ENCODE measurements at regions not wholly inside any gene's neighbourhood (a gene's known extent, or its start where the extent isn't known, plus 50 kb on each side); places are given as distances from the start of the nearest gene placed in this dataset.

- no peak overlapping the region for H3K4me2 ChIP-seq (ENCODE audit: unreplicated experiment)
- no peaks in the 10 kb centered on the region for H3K9me3 ChIP-seq (ENCODE audit: low read depth)
- WGBS, 2 experiments (ENCODE audit: low coverage in 1 of 2, low lambda C conversion rate in 2 of 2, missing lambda C conversion rate in 2 of 2), result 96 to 98% methylated on average over 23 to 25 of the region's 25 CpGs
- no peak overlapping the region for H3K9ac ChIP-seq
- no peak overlapping the region for H3K4me3 ChIP-seq
- no peaks in the 10 kb centered on the region for H4K20me1 ChIP-seq (ENCODE audit: insufficient read depth)
- DNase-seq, result no peak
- H3K27me3 ChIP-seq (replicated peaks; ENCODE audit: insufficient read depth), result no peaks in the 10 kb centered on the region
- no peaks in the 10 kb centered on the region for H3K4me1 ChIP-seq (ENCODE audit: insufficient read depth)
- H3K79me2 ChIP-seq (ENCODE audit: insufficient read depth), result no peaks in the 10 kb centered on the region
- no peaks in the 10 kb centered on the region for H3K9me2 ChIP-seq (ENCODE audit: insufficient read depth)
- H2AFZ ChIP-seq, result no peak overlapping the region
- H3K27ac ChIP-seq, result no peak overlapping the region
- in situ Hi-C loops (cut with MboI), result no loop called here
- TF ChIP-seq EZH2 (IDR thresholded peaks at IDR 0.05; ENCODE audit: insufficient read depth, poor library complexity, severe bottlenecking) (no peak), EZH2phosphoT487 (IDR thresholded peaks at IDR 0.05; ENCODE audit: insufficient read depth, low read depth) (no peak)
- H3K36me3 ChIP-seq (ENCODE audit: low read depth), result no peaks in the 10 kb centered on the region
- H3F3A ChIP-seq (ENCODE audit: insufficient read depth), result no peaks in the 10 kb centered on the region
Observed at GRCh38 chr16:85428899-85429775, 184.0 kb upstream of the GSE1 start.

GRCh38 chr16:85429776-85430522 is 183.2 kb upstream of the GSE1 start:
- Histone ChIP-seq H4K20me1 (ENCODE audit: insufficient read depth) (no peaks in the 10 kb centered on the region), H3K9ac (no peak overlapping the region), H3K9me2 (ENCODE audit: insufficient read depth) (no peaks in the 10 kb centered on the region), H3K4me3 (no peak overlapping the region), H3F3A (ENCODE audit: insufficient read depth) (no peaks in the 10 kb centered on the region), H3K79me2 (ENCODE audit: insufficient read depth) (0 out of 2 replicates have a peak, but pooled peaks cover 6% of the 10 kb centered on the region), H3K36me3 (ENCODE audit: low read depth) (no peaks in the 10 kb centered on the region), H3K27ac (no peak overlapping the region), H2AFZ (no peak overlapping the region), H3K4me2 (ENCODE audit: unreplicated experiment) (no peak overlapping the region), H3K27me3 (replicated peaks; ENCODE audit: insufficient read depth) (no peaks in the 10 kb centered on the region), H3K4me1 (ENCODE audit: insufficient read depth) (no peaks in the 10 kb centered on the region), H3K9me3 (ENCODE audit: low read depth) (no peaks in the 10 kb centered on the region)
- TF ChIP-seq EZH2 (IDR thresholded peaks at IDR 0.05; ENCODE audit: insufficient read depth, poor library complexity, severe bottlenecking) (no peak), EZH2phosphoT487 (IDR thresholded peaks at IDR 0.05; ENCODE audit: insufficient read depth, low read depth) (no peak)
- DNase-seq, result no peak
- 94% methylated on average over 18 of the region's 18 CpGs for WGBS, 2 experiments (ENCODE audit: low coverage in 1 of 2, low lambda C conversion rate in 2 of 2, missing lambda C conversion rate in 2 of 2)
- in situ Hi-C loops (cut with MboI), result no loop called here

- Histone ChIP-seq H2AFZ (no peak overlapping the region), H3K27me3 (replicated peaks; ENCODE audit: insufficient read depth) (no peaks in the 10 kb centered on the region), H3K4me1 (ENCODE audit: insufficient read depth) (no peaks in the 10 kb centered on the region), H3K9ac (no peak overlapping the region), H3K36me3 (ENCODE audit: low read depth) (no peaks in the 10 kb centered on the region), H4K20me1 (ENCODE audit: insufficient read depth) (no peaks in the 10 kb centered on the region), H3K4me3 (no peak overlapping the region), H3K27ac (no peak overlapping the region), H3K9me2 (ENCODE audit: insufficient read depth) (no peaks in the 10 kb centered on the region), H3K9me3 (ENCODE audit: low read depth) (no peaks in the 10 kb centered on the region), H3F3A (ENCODE audit: insufficient read depth) (no peaks in the 10 kb centered on the region), H3K79me2 (ENCODE audit: insufficient read depth) (0 out of 2 replicates have a peak, but pooled peaks cover 6% of the 10 kb centered on the region), H3K4me2 (ENCODE audit: unreplicated experiment) (no peak overlapping the region)
- in situ Hi-C loops (cut with MboI), result no loop called here
- 90 to 91% methylated on average over 32 to 36 of the region's 37 CpGs for WGBS, 2 experiments (ENCODE audit: low coverage in 1 of 2, low lambda C conversion rate in 2 of 2, missing lambda C conversion rate in 2 of 2)
- DNase-seq, result no peak
- TF ChIP-seq EZH2phosphoT487 (IDR thresholded peaks at IDR 0.05; ENCODE audit: insufficient read depth, low read depth), result no peak
Observed at GRCh38 chr16:85430523-85431421, 182.3 kb upstream of the GSE1 start.
